Stimulated activated CD4-positive, alpha-beta T cell treated with anti-CD3 and anti-CD28 coated beads, Interleukin-1b, Interleukin-23, amount 100 ng/mL, for 24 hours (primary cell): ENCODE measurements at regions not wholly inside any gene's neighbourhood (a gene's known extent, or its start where the extent isn't known, plus 50 kb on each side); places are given as distances from the start of the nearest gene placed in this dataset.
"Not testable (repeated sequence)": the region's sequence is repeated elsewhere in the genome, so short reads cannot be mapped to it uniquely, and the experiment has no call there.

Experiments used
- DNase-seq, 4 experiments: peaks; one replicate each; pipeline ENCODE4 v3.0.0-alpha.2; 2020; ENCODE audit warnings: low read depth in 4 of 4, low spot score in 1 of 4

DNA sequence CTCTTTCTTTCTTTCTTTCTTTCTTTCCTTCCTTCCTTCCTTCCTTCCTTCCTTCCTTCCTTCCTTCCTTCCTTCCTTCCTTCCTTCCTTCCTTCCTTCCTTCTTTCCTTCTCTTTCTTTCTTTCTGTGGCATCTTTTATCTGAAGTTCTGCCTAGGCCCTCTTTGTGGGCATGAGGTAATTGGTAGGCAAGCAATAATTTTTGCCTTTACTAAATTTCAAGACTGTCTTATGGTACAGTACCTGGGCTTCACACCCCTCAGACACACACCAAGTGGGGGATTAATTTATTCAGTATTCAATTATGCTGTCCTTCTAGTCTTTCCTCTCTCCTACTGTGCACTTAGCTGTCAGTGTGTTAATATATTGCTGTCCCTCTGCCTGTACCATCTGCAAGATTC lies 155.5 kb downstream of the OXSM start:
- DNase-seq = no peak

DNA sequence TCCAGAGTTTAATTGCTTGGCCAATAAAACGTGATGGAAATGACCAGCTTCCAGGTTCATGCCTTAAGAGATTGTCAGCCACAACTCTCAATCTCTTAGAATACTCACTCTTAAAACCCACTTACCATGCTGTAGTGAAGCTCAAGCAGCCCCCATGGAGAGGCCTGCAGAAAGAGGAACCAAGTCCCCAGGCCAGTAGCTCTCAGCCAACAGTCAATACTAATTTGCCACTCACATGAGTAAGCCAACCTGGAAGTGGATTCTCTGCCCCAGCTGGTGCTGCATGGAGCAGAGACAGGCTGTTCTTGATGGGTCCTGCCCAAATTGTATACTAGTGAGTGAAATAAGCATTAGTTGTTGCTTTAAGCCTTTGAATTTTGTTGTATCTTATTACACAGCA lies 155.9 kb downstream of the OXSM start:
- DNase-seq = no peak

DNA sequence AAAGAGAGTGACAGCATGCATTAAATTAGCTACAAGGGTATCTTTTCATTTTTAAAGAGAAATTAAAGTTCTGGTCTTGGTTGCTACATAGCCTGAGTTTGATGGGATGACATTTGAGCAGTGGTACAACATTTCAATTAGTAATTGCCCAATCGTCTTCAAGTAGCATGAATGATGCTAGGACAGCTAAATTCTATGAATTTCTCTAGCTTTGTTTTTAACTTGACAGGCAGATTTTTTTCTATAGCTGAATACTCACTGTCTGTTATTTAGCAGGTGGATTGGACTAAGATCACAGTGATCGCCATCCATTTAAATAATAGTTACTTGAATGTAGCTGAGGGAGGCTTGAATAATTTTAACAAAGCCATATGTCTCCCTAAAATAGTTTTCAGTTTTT lies 162.2 kb downstream of the OXSM start:
- DNase-seq = no peak

GRCh38 chr3:25957026-25957425 lies 167.1 kb downstream of the OXSM start:
- no peak for DNase-seq

- DNase-seq = no peak
Observed at GRCh38 chr3:25960776-25961175, 170.9 kb downstream of the OXSM start.

- DNase-seq = no peak
Observed at GRCh38 chr3:25962255-25962654, 172.4 kb downstream of the OXSM start.

GRCh38 chr3:25964141-25964540 lies 174.3 kb downstream of the OXSM start:
- no peak for DNase-seq

DNA sequence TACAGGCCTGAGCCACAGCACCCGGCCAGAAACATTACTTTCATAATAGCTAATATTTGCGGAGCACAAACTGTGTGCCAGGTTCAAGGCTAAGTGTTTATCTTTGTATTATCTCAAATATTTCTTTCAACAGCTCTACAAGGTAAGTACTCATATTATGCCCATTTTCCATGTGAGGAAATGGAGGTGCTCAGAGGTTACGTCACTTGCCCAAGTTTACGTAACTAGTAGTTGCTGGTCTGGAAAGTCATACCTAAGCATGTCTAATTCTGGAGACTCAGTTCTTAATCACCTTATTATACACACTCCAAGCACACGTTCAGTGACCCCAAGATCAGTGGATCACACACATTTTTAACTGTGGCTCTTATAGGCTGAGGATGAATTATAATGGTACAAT lies 177.5 kb downstream of the OXSM start:
- DNase-seq = no peak

DNA sequence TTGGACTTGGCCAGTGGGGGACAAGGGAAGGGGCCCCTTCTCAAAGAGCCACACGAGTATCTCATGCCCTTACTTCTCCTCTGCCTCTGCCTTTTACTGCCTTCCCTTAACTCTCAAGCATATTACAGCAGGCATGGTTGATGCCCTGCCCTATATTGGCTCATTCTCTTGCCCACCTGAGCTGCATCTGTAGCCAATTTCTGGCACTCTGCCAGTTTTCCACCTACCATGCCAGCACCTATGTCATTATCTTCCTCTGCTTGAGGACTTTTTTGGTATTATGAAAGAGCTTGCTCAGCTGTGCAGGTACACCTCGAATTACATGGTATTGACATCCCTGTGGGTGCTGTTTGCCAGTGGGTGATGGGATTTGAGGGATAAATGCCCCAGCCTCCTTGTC lies 181.8 kb downstream of the OXSM start:
- no peak for DNase-seq

GRCh38 chr3:25973122-25973521 lies 183.2 kb downstream of the OXSM start:
- no peak for DNase-seq

DNA sequence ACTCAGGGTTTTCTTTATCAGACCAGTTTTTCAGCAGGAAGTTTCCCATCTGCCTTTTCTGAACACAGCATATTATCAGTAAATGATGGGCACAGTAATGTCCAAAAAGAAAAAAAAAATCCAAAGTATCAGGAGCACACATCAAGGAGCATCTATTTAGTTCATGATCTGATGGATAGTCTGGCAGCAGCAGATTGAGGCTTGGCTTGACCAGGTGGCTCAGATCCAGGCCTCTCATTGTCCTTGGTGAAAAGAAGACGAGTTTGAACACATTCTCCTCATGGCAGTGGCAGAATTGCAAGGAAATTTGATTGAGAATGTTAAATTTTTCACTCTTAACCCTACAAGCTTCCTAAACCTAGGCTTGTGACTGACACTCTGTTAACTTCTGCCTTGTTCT lies 192.9 kb downstream of the OXSM start:
- no peak for DNase-seq

- DNase-seq = no peak
Observed at GRCh38 chr3:25985621-25986020, 195.7 kb downstream of the OXSM start.

GRCh38 chr3:25992606-25993005 lies 202.7 kb downstream of the OXSM start:
- no peak for DNase-seq

DNA sequence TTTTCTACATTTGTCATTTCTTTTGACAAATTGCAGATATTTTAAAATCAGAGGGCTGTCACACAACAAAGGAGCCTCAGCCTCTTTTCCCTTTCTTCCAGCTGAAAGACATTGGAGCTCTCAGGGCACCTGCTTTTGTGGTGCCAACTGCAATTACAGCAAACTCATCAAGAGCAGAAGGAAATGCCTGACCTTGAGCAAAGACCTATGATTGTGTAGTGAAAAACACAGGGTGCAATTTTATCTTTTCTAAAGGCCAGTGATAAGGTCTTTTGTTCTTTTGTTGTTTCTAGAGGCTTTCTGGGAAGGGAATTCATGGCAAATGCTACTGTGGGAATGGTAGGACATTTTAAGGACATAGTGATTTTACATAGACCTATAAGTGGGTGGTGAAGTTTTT lies 214.3 kb downstream of the OXSM start:
- DNase-seq = no peak

GRCh38 chr3:26011276-26011675 lies 221.4 kb downstream of the OXSM start:
- DNase-seq = no peak

DNA sequence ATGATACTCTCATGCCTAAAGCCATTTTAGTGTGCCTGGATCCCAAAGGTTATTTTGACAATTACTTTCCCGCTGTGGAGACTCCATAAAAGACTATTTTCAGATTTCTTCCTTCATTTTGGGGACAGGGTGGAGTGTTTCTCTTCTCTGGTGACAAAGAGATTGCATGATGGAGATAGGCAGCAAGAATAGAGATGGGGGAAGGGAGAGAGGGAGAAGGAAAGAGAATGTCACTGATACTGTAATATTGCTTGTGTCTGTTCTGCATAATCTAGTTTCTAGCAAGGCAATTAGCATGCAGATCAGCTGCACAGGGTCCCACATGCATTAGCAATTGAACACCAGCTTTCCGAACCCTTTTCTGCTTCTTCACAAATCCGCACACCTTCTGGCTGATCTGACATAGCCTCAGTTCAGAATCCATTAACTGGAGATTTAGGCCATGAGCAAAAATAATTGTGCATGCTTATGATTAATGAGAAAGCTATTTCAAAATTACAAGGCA lies 222.4 kb downstream of the OXSM start:
- no peak for DNase-seq

- DNase-seq = no peak
Observed at GRCh38 chr3:26015752-26016151, 225.9 kb downstream of the OXSM start.

DNA sequence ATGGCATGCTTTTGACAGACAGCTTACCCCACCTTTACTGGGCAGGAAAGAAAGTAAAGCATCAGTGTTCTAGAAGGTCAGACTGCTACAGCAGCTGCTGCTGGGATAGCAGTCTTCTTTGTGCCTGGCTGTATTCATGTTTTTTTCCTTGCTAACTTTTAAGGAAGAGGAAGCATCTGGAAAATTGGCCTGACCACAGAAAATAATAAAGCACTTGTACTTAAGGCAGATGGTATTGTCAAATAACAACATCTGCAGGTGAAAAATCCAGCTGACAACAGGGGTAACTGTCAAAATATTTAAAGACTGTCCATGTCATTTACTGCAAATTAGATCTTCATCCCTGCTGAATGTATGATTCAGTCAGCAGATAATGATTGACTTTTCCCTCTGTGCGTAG lies 229.0 kb downstream of the OXSM start:
- DNase-seq = no peak

DNA sequence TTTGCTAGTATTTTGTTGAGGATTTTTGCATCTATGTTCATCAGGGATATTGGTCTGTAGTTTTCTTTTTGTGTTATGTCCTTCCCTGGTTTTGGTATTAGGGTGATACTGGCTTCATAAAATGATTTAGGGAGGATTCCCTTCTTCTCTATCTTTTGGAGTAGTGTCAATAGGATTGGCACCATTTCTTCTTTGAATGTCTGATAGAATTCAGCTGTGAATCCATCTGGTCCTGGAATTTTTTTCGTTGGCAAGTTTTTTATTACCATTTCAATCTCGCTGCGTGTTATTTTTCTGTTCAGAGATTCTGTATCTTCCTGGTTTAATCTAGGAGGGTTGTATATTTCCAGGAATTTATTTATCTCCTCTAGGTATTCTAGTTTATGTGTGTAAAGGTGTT lies 234.3 kb downstream of the OXSM start:
- not testable (repeated sequence) for DNase-seq

- no peak for DNase-seq
Observed at GRCh38 chr3:26029321-26029720, 239.4 kb downstream of the OXSM start.

- DNase-seq = not testable (repeated sequence)
Observed at GRCh38 chr3:26042126-26042525, 252.2 kb downstream of the OXSM start.

GRCh38 chr3:26049951-26050350 lies 260.1 kb downstream of the OXSM start:
- DNase-seq = no peak

- DNase-seq = no peak
Observed at GRCh38 chr3:26050776-26051175, 260.9 kb downstream of the OXSM start.

DNA sequence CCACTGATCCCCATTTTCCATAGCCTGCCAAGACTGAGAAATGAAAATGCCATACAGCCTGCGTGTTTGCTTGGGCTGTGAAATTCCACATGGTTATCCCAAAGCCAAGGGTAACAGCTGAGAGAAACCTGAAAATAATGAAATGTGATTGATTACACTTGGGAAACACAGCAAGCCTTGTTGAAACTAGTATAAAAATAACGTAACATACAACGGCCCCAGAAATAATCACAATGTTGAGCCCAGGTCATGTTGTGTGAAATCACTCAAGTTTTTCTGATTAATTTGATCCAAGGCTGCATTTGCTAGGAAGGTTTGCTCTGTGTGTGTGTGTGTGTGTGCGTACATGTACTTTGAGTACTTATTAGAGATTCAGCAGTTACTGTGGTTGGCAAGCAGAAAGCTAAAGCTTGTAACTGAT lies 269.0 kb downstream of the OXSM start:
- no peak for DNase-seq
